ENCODE measurements at regions not wholly inside any gene's neighbourhood (a gene's known extent, or its start where the extent isn't known, plus 50 kb on each side); places are given as distances from the start of the nearest gene placed in this dataset.

DNA sequence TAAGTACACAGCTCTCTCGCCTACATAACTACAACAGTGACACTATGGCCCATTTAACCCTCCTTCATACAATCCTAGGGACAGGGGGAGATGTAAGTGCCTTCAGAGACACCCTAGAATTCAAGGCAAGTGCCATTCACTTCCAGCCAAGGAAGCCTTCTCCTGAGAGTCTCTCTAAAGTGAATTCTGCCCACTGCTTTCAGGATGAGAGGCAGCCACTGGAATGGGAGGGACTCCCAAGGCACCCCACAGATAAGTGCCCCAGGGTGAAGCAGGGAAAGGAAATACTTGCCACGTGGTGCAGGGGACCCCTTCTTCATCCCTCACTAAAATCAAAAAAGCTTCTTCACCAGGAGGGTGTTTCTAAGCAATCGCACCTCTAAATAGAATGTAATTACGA lies 283.7 kb downstream of the ZNF608 start:
- POLR2A ChIA-PET = no interaction called here
- no peak for DNase-seq (ENCODE audit: low read depth, low spot score)
- CTCF ChIA-PET = no interaction called here
- dilution Hi-C loops (cut with MboI; ENCODE audit: extremely low pct_ligation_motif_present, low sequenced_read_pairs) (no loop called here), intact Hi-C loops (cut with micrococcal nuclease) (no loop called here)
- no peak for FAIRE-seq
- Histone ChIP-seq H3K4me3 (replicated peaks in 1 of 3; ENCODE audit: insufficient read depth in 1 of 3, low read depth in 1 of 3, low read length in 3 of 3) (no peak overlapping the region), H3K27ac (ENCODE audit: insufficient read depth, low read depth, low read length) (no peak overlapping the region), H2AFZ (ENCODE audit: low read depth, low read length) (no peak overlapping the region), H3K4me2 (ENCODE audit: insufficient read depth, low read length) (no peak overlapping the region), H4K20me1 (replicated peaks; ENCODE audit: control insufficient read depth, extremely low read depth, insufficient read depth, low read length) (no peaks in the 10 kb centered on the region), H3K4me1 (ENCODE audit: control insufficient read depth, extremely low read depth, insufficient read depth, low read length) (no peaks in the 10 kb centered on the region), H3K36me3 (ENCODE audit: control insufficient read depth in 2 of 2, extremely low read depth in 1 of 2, insufficient read depth in 2 of 2, low read length in 2 of 2) (no peaks in the 10 kb centered on the region), H3K9me1 (replicated peaks; ENCODE audit: control insufficient read depth, extremely low read depth, insufficient read depth, low read length) (no peaks in the 10 kb centered on the region), H3K27me3 (ENCODE audit: control insufficient read depth in 2 of 2, insufficient read depth in 2 of 2, low read length in 2 of 2) (peaks cover 0 to 2% of the 10 kb centered on the region in 2 experiments), H3K79me2 (ENCODE audit: control insufficient read depth, insufficient read depth, low read length) (no peaks in the 10 kb centered on the region), H3K9ac (replicated peaks; ENCODE audit: extremely low read depth, insufficient read depth, low read length) (no peak overlapping the region), H3K9me3 (replicated peaks; ENCODE audit: control insufficient read depth, insufficient read depth, low read length) (no peaks in the 10 kb centered on the region)
- BruUV-seq (replicated peaks) = no TSS peak
- TF ChIP-seq EZH2 (IDR thresholded peaks at IDR 0.05; ENCODE audit: borderline replicate concordance, low read depth, low read length, severe bottlenecking) (no peak), GATA2 (IDR thresholded peaks at IDR 0.05; ENCODE audit: insufficient read depth, insufficient read length, low read depth, low read length) (no peak), POLR2A (IDR thresholded peaks at IDR 0.05; ENCODE audit: low read depth, low read length) (no peak), FOS (IDR thresholded peaks at IDR 0.05; ENCODE audit: borderline replicate concordance, insufficient read depth, low read length) (no peak), POLR2AphosphoS5 (IDR thresholded peaks at IDR 0.05; ENCODE audit: insufficient read depth, low read depth, low read length) (no peak), JUN (IDR thresholded peaks at IDR 0.05; ENCODE audit: borderline replicate concordance, insufficient read depth, insufficient read length, low read depth) (no peak), MYC (IDR thresholded peaks at IDR 0.05; ENCODE audit: low read depth, low read length) (no peak)
- TF ChIP-seq, protein P1, sequence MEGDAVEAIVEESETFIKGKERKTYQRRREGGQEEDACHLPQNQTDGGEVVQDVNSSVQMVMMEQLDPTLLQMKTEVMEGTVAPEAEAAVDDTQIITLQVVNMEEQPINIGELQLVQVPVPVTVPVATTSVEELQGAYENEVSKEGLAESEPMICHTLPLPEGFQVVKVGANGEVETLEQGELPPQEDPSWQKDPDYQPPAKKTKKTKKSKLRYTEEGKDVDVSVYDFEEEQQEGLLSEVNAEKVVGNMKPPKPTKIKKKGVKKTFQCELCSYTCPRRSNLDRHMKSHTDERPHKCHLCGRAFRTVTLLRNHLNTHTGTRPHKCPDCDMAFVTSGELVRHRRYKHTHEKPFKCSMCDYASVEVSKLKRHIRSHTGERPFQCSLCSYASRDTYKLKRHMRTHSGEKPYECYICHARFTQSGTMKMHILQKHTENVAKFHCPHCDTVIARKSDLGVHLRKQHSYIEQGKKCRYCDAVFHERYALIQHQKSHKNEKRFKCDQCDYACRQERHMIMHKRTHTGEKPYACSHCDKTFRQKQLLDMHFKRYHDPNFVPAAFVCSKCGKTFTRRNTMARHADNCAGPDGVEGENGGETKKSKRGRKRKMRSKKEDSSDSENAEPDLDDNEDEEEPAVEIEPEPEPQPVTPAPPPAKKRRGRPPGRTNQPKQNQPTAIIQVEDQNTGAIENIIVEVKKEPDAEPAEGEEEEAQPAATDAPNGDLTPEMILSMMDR (IDR thresholded peaks at IDR 0.05; ENCODE audit: extremely low read depth in 1 of 2, insufficient read depth in 1 of 2, low read depth in 1 of 2, low read length in 2 of 2) = no peak
- TF ChIP-seq, protein P2, sequence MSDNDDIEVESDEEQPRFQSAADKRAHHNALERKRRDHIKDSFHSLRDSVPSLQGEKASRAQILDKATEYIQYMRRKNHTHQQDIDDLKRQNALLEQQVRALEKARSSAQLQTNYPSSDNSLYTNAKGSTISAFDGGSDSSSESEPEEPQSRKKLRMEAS (IDR thresholded peaks at IDR 0.05; ENCODE audit: insufficient read depth, insufficient read length) = no peak

Measured in endothelial cell of umbilical vein (primary cell).